MM.1S (cell line): ENCODE measurements at regions not wholly inside any gene's neighbourhood (a gene's known extent, or its start where the extent isn't known, plus 50 kb on each side); places are given as distances from the start of the nearest gene placed in this dataset.

ENCODE experiments used
- DNase-seq: peaks from one replicate; pipeline ENCODE4 v3.0.0-alpha.2; 2015
- H2AFZ ChIP-seq: fragments of 300-600 bp; sonication (generic); 2 replicates; pipeline ENCODE4 v1.6.0; 2016; ENCODE audit warnings: antibody characterized with exemption, low read length
- H3F3A ChIP-seq: fragments of 300-600 bp; sonication (generic); 2 replicates; pipeline ENCODE4 v1.6.1; 2016; ENCODE audit warnings: mild to moderate bottlenecking, antibody characterized with exemption, low read length, moderate library complexity, mixed read lengths; ENCODE audit not compliant: insufficient read depth
- H3K27ac ChIP-seq: fragments of 300-600 bp; sonication (generic); 2 replicates; pipeline ENCODE4 v1.5.1; 2016; ENCODE audit warnings: mild to moderate bottlenecking, low read length
- H3K27me3 ChIP-seq: fragments of 300-600 bp; sonication (generic); replicated peaks from 2 replicates; pipeline ENCODE4 v1.6.0; 2016; ENCODE audit warnings: low read length; ENCODE audit not compliant: insufficient read depth
- H3K36me3 ChIP-seq: fragments of 300-600 bp; sonication (generic); replicated peaks from 2 replicates; pipeline ENCODE4 v1.6.1; 2016; ENCODE audit warnings: mild to moderate bottlenecking, low read length, mixed read lengths; ENCODE audit not compliant: insufficient read depth
- H3K4me1 ChIP-seq: fragments of 300-600 bp; sonication (generic); 2 replicates; pipeline ENCODE4 v1.6.1; 2016; ENCODE audit warnings: low read length, mixed read lengths
- H3K4me2 ChIP-seq: fragments of 300-600 bp; sonication (generic); 2 replicates; pipeline ENCODE4 v1.6.0; 2016; ENCODE audit warnings: low read depth, low read length
- H3K4me3 ChIP-seq: fragments of 300-600 bp; sonication (generic); 2 replicates; pipeline ENCODE4 v1.5.1; 2016; ENCODE audit warnings: low read length, mixed read lengths
- H3K79me2 ChIP-seq: fragments of 300-600 bp; sonication (generic); 2 replicates; pipeline ENCODE4 v1.6.1; 2016; ENCODE audit warnings: mixed run types, low read length, mixed read lengths
- H3K9ac ChIP-seq: fragments of 300-600 bp; sonication (generic); 2 replicates; pipeline ENCODE4 v1.6.1; 2016; ENCODE audit warnings: low read length, mixed read lengths
- H3K9me2 ChIP-seq: fragments of 300-600 bp; sonication (generic); replicated peaks from 2 replicates; pipeline ENCODE4 v1.6.1; 2016; ENCODE audit warnings: mild to moderate bottlenecking, low read length, mixed read lengths; ENCODE audit not compliant: insufficient read depth
- H3K9me3 ChIP-seq: fragments of 300-600 bp; sonication (generic); replicated peaks from 2 replicates; pipeline ENCODE4 v1.6.1; 2016; ENCODE audit warnings: mild to moderate bottlenecking, low read length, mixed read lengths; ENCODE audit not compliant: insufficient read depth
- H4K20me1 ChIP-seq: fragments of 300-600 bp; sonication (generic); 2 replicates; pipeline ENCODE4 v1.6.1; 2016; ENCODE audit warnings: mild to moderate bottlenecking, low read length, moderate library complexity, mixed read lengths; ENCODE audit not compliant: insufficient read depth
- CTCF ChIP-seq: fragments of 300-600 bp; sonication (generic); IDR thresholded peaks from 2 replicates; pipeline ENCODE4 v1.5.1; 2016; ENCODE audit warnings: antibody characterized with exemption, low read length, mixed read lengths
- EZH2 ChIP-seq: fragments of 300-600 bp; sonication (generic); optimal IDR thresholded peaks from 2 replicates; pipeline ENCODE3; 2017; ENCODE audit warnings: low read depth, mild to moderate bottlenecking, antibody characterized with exemption, low read length, mixed read lengths
- EZH2phosphoT487 ChIP-seq: fragments of 300-600 bp; sonication (generic); IDR thresholded peaks from 2 replicates; pipeline ENCODE4 v1.6.1; 2018; ENCODE audit warnings: antibody characterized with exemption, low read length

GRCh38 chr5:175596761-175597189 is 61.1 kb upstream of the HRH2 start:
- TF ChIP-seq CTCF (no peak), EZH2 (no peak), EZH2phosphoT487 (no peak)
- no peak for DNase-seq

GRCh38 chr5:175597718-175598117 is 60.2 kb upstream of the HRH2 start:
- Histone ChIP-seq H4K20me1 (no peaks in the 10 kb centered on the region), H3K9me3 (no peaks in the 10 kb centered on the region), H3K4me3 (no peak overlapping the region), H3K9me2 (no peaks in the 10 kb centered on the region), H3F3A (no peaks in the 10 kb centered on the region), H3K36me3 (no peaks in the 10 kb centered on the region), H3K27me3 (no peaks in the 10 kb centered on the region), H3K4me1 (no peaks in the 10 kb centered on the region), H3K27ac (no peak overlapping the region), H2AFZ (no peak overlapping the region), H3K79me2 (no peaks in the 10 kb centered on the region), H3K9ac (no peak overlapping the region), H3K4me2 (no peak overlapping the region)
- DNase-seq = no peak
- no peak for TF ChIP-seq EZH2phosphoT487
- no peak for TF ChIP-seq EZH2
- no peak for TF ChIP-seq CTCF

More at GRCh38 chr5:175596761-175597189, 61.1 kb upstream of the HRH2 start:
- Histone ChIP-seq H3F3A (no peaks in the 10 kb centered on the region), H3K9me3 (no peaks in the 10 kb centered on the region), H3K36me3 (no peaks in the 10 kb centered on the region), H2AFZ (no peak overlapping the region), H3K27me3 (no peaks in the 10 kb centered on the region), H3K4me2 (no peak overlapping the region), H3K9ac (no peak overlapping the region), H3K79me2 (no peaks in the 10 kb centered on the region), H3K27ac (no peak overlapping the region), H3K9me2 (no peaks in the 10 kb centered on the region), H3K4me3 (no peak overlapping the region), H4K20me1 (no peaks in the 10 kb centered on the region), H3K4me1 (no peaks in the 10 kb centered on the region)

GRCh38 chr5:175598774-175599173 is 59.1 kb upstream of the HRH2 start:
- no peaks in the 10 kb centered on the region for H3K79me2 ChIP-seq
- TF ChIP-seq CTCF (no peak), EZH2 (no peak), EZH2phosphoT487 (no peak)
- H3K27ac ChIP-seq = no peak overlapping the region
- DNase-seq = no peak
- H2AFZ ChIP-seq = no peak overlapping the region
- H3K27me3 ChIP-seq = no peaks in the 10 kb centered on the region
- no peaks in the 10 kb centered on the region for H3K9me2 ChIP-seq
- H3K9ac ChIP-seq = no peak overlapping the region
- H3F3A ChIP-seq = no peaks in the 10 kb centered on the region
- H3K36me3 ChIP-seq = no peaks in the 10 kb centered on the region
- H3K4me3 ChIP-seq = no peak overlapping the region
- H4K20me1 ChIP-seq = no peaks in the 10 kb centered on the region
- H3K4me2 ChIP-seq = no peak overlapping the region
- H3K9me3 ChIP-seq = no peaks in the 10 kb centered on the region
- no peaks in the 10 kb centered on the region for H3K4me1 ChIP-seq

DNA sequence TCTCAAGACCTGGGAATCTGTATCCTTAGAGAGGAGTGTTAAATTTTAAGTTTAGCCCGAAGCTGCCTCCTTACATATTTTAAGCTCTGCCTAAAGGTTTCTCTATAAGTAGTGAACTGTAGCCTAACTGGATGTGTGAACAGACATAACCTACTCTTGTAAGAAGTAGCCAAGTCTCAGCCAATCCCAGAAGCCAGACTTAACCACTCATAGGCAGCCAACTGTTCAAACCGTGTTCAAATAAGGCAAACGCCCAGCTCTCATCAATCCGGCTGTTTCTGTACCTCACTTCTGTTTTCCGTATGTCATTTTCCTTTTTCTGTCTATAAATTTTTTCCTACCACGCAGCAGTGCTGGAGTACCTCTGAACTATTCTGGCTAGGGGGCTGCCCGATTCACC is 58.7 kb upstream of the HRH2 start:
- Histone ChIP-seq H2AFZ (no peak overlapping the region), H3K27ac (no peak overlapping the region), H3K4me3 (no peak overlapping the region), H3K27me3 (no peaks in the 10 kb centered on the region), H3K4me2 (no peak overlapping the region), H3F3A (no peaks in the 10 kb centered on the region), H3K9ac (no peak overlapping the region), H3K4me1 (no peaks in the 10 kb centered on the region), H3K9me3 (no peaks in the 10 kb centered on the region), H4K20me1 (no peaks in the 10 kb centered on the region), H3K36me3 (no peaks in the 10 kb centered on the region), H3K9me2 (no peaks in the 10 kb centered on the region), H3K79me2 (no peaks in the 10 kb centered on the region)
- no peak for TF ChIP-seq EZH2phosphoT487
- no peak for TF ChIP-seq CTCF
- no peak for TF ChIP-seq EZH2
- DNase-seq = no peak
